Nephron progenitor cell (in vitro differentiated cells): ENCODE measurements at regions not wholly inside any gene's neighbourhood (a gene's known extent, or its start where the extent isn't known, plus 50 kb on each side); places are given as distances from the start of the nearest gene placed in this dataset.

Experiments used
- DNase-seq: peaks from one replicate; pipeline ENCODE4 v3.0.0; 2021
- H3K27ac Mint-ChIP-seq: 2 replicates; pipeline ENCODE4 v1.8.0; 2021; ENCODE audit warnings: mild to moderate bottlenecking, moderate library complexity, mixed read lengths
- H3K27me3 Mint-ChIP-seq: 2 replicates; pipeline ENCODE4 v1.8.0; 2021; ENCODE audit warnings: mild to moderate bottlenecking, low read depth, mixed read lengths; ENCODE audit not compliant: poor library complexity
- H3K36me3 Mint-ChIP-seq: 2 replicates; pipeline ENCODE4 v1.8.0; 2021; ENCODE audit warnings: low read depth, mixed read lengths
- H3K4me1 Mint-ChIP-seq: 2 replicates; pipeline ENCODE4 v1.8.0; 2021; ENCODE audit warnings: mixed read lengths
- H3K4me3 Mint-ChIP-seq: 2 replicates; pipeline ENCODE4 v1.8.0; 2021; ENCODE audit warnings: mild to moderate bottlenecking, moderate library complexity, mixed read lengths
- H3K9me3 Mint-ChIP-seq: 2 replicates; pipeline ENCODE4 v1.8.0; 2021; ENCODE audit warnings: mild to moderate bottlenecking, moderate library complexity, mixed read lengths
- TF ChIP-seq, protein P1 (sequence below): fragments of 200-600 bp; sonication (generic); IDR thresholded peaks from 2 replicates; pipeline ENCODE4 v1.5.0; 2021; ENCODE audit warnings: antibody characterized with exemption

DNA sequence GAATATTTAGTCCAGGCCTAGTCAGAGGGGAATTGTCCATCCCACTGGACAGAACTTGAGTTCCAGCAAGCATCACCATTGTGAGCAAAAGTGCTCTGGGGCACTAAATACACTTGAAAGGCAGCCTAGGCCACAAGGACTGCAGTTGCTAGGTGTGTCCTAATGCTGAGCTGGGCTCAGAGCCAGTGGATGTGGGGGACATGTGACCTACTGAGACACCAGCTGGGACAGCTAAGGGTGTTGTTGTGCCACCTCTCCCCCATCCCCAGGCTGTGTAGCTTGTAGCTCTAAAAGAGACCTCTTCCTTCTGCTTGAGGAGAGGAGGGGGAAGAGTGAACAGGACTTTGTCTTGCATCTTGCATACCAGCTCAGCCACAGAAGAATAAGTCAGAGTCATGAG lies 120.9 kb downstream of the DTWD1 start:
- H3K9me3 Mint-ChIP-seq: no peaks in the 10 kb centered on the region
- H3K27me3 Mint-ChIP-seq: peaks cover 5% of the 10 kb centered on the region
- H3K36me3 Mint-ChIP-seq: no peaks in the 10 kb centered on the region
- TF ChIP-seq, protein P1, sequence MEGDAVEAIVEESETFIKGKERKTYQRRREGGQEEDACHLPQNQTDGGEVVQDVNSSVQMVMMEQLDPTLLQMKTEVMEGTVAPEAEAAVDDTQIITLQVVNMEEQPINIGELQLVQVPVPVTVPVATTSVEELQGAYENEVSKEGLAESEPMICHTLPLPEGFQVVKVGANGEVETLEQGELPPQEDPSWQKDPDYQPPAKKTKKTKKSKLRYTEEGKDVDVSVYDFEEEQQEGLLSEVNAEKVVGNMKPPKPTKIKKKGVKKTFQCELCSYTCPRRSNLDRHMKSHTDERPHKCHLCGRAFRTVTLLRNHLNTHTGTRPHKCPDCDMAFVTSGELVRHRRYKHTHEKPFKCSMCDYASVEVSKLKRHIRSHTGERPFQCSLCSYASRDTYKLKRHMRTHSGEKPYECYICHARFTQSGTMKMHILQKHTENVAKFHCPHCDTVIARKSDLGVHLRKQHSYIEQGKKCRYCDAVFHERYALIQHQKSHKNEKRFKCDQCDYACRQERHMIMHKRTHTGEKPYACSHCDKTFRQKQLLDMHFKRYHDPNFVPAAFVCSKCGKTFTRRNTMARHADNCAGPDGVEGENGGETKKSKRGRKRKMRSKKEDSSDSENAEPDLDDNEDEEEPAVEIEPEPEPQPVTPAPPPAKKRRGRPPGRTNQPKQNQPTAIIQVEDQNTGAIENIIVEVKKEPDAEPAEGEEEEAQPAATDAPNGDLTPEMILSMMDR: no peak
- no peak for DNase-seq
- no peak overlapping the region for H3K27ac Mint-ChIP-seq
- H3K4me3 Mint-ChIP-seq: no peak overlapping the region
- no peaks in the 10 kb centered on the region for H3K4me1 Mint-ChIP-seq

DNA sequence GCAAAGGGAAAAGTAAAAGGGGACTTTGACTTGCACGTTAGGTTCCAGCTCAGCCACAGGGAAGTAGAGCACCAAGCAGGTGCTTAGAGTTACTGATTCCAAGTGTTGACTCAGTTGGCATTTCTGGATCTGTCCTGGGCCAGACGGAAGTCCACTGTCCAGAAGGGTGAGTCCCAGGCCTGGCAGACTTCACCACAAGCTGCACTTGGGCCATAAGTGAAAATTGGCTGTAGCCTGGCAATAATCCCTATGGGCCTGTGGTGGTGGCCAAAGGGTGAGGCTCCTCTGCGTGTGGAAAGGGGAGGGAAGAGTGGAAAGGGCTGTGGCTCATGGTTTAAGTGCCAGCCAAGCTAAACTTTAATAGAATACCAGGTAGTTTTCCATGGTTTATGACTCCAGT lies 121.5 kb downstream of the DTWD1 start:
- Mint-ChIP-seq H3K27ac (no peak overlapping the region), H3K36me3 (no peaks in the 10 kb centered on the region), H3K9me3 (no peaks in the 10 kb centered on the region), H3K4me1 (no peaks in the 10 kb centered on the region), H3K4me3 (no peak overlapping the region), H3K27me3 (peaks cover 5% of the 10 kb centered on the region)
- no peak for DNase-seq
- TF ChIP-seq, protein P1: no peak

DNA sequence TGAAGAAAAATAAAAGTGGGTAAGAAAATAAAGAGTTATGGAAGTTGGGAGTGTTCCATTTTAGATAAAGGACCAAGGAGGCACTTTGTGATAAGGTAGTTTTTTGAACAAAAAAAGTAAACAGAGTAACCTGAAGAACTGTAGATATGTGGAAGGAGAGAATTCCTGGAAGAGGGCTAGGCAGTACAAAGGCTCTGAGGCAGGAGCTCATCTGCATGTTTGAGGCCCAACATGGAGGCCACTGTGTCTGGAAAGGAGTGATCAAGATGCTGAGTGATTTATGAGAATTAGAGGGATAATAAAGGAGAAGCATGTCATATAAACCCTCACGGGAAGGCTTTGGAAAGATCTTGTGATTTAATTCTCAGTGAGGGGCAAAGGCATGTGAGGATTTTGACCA lies 126.5 kb downstream of the DTWD1 start:
- Mint-ChIP-seq H3K27ac (no peak overlapping the region), H3K36me3 (no peaks in the 10 kb centered on the region), H3K4me1 (no peaks in the 10 kb centered on the region), H3K27me3 (peaks cover 5% of the 10 kb centered on the region), H3K9me3 (no peaks in the 10 kb centered on the region), H3K4me3 (no peak overlapping the region)
- DNase-seq: no peak
- TF ChIP-seq, protein P1: no peak

DNA sequence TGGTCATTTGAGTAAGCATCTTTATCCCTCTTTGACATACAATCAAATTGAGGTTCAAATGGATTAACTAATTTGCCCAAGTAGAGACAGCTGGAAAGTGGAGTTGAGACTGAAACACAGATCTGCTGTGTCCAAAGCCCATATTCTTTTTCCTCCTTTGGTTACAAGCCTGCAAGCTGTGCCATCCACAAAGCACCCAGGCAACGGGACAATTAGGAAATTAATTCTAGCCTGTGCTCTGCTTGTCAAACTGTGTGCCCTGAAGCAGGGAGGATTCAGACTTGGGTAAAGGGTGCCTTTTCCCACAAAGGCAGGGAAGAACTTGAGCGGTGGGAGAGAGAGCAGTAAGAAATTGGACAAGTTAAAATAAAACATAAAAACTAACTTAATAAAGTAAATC lies 127.9 kb downstream of the DTWD1 start:
- TF ChIP-seq, protein P1: no peak
- Mint-ChIP-seq H3K4me3 (no peak overlapping the region), H3K27ac (no peak overlapping the region), H3K9me3 (no peaks in the 10 kb centered on the region), H3K36me3 (no peaks in the 10 kb centered on the region), H3K4me1 (no peaks in the 10 kb centered on the region), H3K27me3 (no peaks in the 10 kb centered on the region)
- DNase-seq: no peak

DNA sequence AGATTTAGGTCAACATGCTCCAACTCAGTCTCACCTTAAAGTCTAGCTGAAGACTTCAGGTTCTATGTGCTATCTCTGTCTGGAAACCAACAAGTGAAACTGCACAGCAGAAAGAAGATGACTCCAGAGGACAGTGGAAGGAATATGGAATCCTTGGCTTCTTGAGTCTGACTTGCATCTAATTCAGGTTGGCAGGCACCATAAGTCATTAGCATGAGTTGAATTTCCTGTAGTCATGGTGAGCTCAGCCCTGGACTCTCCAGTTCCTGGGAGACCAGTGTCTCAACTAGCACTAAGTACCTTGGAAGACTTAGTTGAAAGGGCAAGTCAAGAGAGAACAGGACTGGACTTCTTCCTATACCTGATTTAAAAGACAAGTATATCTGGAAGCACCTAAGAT lies 129.7 kb downstream of the DTWD1 start:
- H3K9me3 Mint-ChIP-seq: no peaks in the 10 kb centered on the region
- H3K4me1 Mint-ChIP-seq: no peaks in the 10 kb centered on the region
- no peak overlapping the region for H3K27ac Mint-ChIP-seq
- DNase-seq: no peak
- no peaks in the 10 kb centered on the region for H3K36me3 Mint-ChIP-seq
- no peaks in the 10 kb centered on the region for H3K27me3 Mint-ChIP-seq
- no peak overlapping the region for H3K4me3 Mint-ChIP-seq
- TF ChIP-seq, protein P1: no peak

DNA sequence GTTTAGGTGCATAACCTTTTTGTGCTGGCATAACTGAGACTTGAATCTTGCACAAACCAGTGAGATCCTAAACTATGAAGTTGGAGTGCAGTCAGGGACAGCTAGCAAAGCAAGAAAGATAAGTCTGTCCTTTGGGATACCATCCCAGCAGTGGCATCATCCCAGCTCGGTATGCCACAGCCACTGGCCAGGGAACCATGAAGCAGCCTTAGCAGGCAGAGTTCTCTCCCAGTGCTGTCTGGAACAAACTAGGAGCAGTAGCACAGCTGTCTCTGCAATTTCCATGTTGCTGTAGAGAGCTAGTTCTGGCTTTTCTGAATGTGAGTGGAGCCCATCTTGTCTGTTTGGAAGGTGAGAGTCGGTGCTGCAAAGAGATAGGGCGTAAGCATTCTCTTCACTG lies 130.3 kb downstream of the DTWD1 start:
- Mint-ChIP-seq H3K36me3 (no peaks in the 10 kb centered on the region), H3K4me3 (no peak overlapping the region), H3K27me3 (no peaks in the 10 kb centered on the region), H3K9me3 (no peaks in the 10 kb centered on the region), H3K27ac (no peak overlapping the region), H3K4me1 (no peaks in the 10 kb centered on the region)
- DNase-seq: no peak
- TF ChIP-seq, protein P1: no peak
